ENCODE measurements at regions not wholly inside any gene's neighbourhood (a gene's known extent, or its start where the extent isn't known, plus 50 kb on each side); places are given as distances from the start of the nearest gene placed in this dataset.

DNA sequence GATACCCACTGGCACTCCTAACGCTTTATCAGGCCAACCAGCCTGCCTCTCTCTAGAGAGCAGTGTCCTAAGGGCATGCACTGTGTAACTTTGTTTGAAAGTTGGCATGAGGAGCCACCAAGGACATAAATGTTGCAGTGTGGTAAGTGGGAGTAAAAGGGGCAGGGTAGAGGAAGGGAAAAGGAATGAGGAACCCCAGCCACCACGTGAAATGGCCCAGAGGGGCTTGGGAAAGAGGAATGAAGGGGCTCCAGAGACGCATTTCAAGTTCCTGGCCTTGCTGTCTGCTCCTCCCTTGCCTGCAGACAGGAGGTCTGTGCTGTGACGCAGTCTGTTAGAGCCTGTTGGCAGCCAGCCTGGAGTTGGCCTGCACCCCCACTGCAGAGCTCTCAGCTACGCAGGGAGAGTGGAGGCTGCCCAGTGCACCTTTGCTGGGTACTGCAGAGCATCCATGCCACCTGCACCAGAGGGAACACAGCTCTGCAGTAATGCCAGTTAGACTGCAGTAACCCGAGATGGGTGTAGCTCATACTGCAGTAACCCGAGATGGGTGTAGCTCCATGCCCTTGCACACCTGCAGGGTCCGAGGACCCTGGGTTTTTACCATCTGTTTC is 86.8 kb upstream of the SNAP25 start:
- 82% methylated on average over 7 of the region's 8 CpGs for WGBS (ENCODE audit: insufficient coverage)
- H3K9me3 Mint-ChIP-seq (ENCODE audit: insufficient read depth): no peaks in the 10 kb centered on the region

GRCh38 chr20:10132387-10132786 is 86.2 kb upstream of the SNAP25 start:
- peaks cover 9% of the 10 kb centered on the region for H3K27me3 Mint-ChIP-seq
- no peak overlapping the region for H3K27ac ChIP-seq (ENCODE audit: low read length in 2 of 2)
- POLR2A ChIA-PET: no interaction called here
- H3K4me1 ChIP-seq (ENCODE audit: control insufficient read depth in 2 of 2, insufficient read depth in 2 of 2, low read length in 2 of 2): no peaks in the 10 kb centered on the region
- DNase-seq: no peak
- no peak for ATAC-seq (ENCODE audit: low read depth)
- H3K9me3 ChIP-seq (ENCODE audit: control extremely low read depth in 1 of 3, control insufficient read depth in 2 of 3, insufficient read depth in 1 of 3, low read length in 2 of 3): peaks cover 0 to 3% (median 0%) of the 10 kb centered on the region in 3 donors
- CTCF ChIA-PET: no interaction called here
- no peak overlapping the region for H3K4me2 ChIP-seq (replicated peaks; ENCODE audit: low read depth, low read length, poor library complexity, severe bottlenecking)
- TF ChIP-seq EZH2 (IDR thresholded peaks at IDR 0.05; ENCODE audit: borderline replicate concordance, insufficient read depth, low read depth, low read length, poor library complexity, severe bottlenecking): no peak
- TF ChIP-seq, protein P1, sequence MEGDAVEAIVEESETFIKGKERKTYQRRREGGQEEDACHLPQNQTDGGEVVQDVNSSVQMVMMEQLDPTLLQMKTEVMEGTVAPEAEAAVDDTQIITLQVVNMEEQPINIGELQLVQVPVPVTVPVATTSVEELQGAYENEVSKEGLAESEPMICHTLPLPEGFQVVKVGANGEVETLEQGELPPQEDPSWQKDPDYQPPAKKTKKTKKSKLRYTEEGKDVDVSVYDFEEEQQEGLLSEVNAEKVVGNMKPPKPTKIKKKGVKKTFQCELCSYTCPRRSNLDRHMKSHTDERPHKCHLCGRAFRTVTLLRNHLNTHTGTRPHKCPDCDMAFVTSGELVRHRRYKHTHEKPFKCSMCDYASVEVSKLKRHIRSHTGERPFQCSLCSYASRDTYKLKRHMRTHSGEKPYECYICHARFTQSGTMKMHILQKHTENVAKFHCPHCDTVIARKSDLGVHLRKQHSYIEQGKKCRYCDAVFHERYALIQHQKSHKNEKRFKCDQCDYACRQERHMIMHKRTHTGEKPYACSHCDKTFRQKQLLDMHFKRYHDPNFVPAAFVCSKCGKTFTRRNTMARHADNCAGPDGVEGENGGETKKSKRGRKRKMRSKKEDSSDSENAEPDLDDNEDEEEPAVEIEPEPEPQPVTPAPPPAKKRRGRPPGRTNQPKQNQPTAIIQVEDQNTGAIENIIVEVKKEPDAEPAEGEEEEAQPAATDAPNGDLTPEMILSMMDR (IDR thresholded peaks at IDR 0.05): no peak
- no peaks in the 10 kb centered on the region for H3K9me3 Mint-ChIP-seq (ENCODE audit: insufficient read depth)
- no peak overlapping the region for H2AFZ ChIP-seq (ENCODE audit: insufficient read depth, low read depth, low read length, poor library complexity, severe bottlenecking)
- H3K27ac Mint-ChIP-seq: no peak overlapping the region
- H3K4me3 ChIP-seq (ENCODE audit: control extremely low read depth in 1 of 5, extremely low read depth in 1 of 5, insufficient read depth in 1 of 5, low read depth in 2 of 5, low read length in 4 of 5): no peak overlapping the region
- H3K27me3 ChIP-seq (replicated peaks in 1 of 4; ENCODE audit: control extremely low read depth in 1 of 4, control insufficient read depth in 3 of 4, insufficient read depth in 4 of 4, low read length in 3 of 4): peaks cover 0 to 7% (median 0%) of the 10 kb centered on the region in 4 experiments
- H4K20me1 ChIP-seq (ENCODE audit: control insufficient read depth, insufficient read depth, low read length, poor library complexity, severe bottlenecking): no peaks in the 10 kb centered on the region
- H3K9ac ChIP-seq (ENCODE audit: low read length): no peak overlapping the region
- no peaks in the 10 kb centered on the region for H3K36me3 ChIP-seq (replicated peaks in 1 of 2; ENCODE audit: control extremely low read depth in 1 of 2, control insufficient read depth in 1 of 2, extremely low read depth in 1 of 2, insufficient read depth in 2 of 2, low read length in 1 of 2)
- intact Hi-C loops (cut with micrococcal nuclease): no loop called here
- H3K79me2 ChIP-seq (ENCODE audit: control insufficient read depth, insufficient read depth, low read length): no peaks in the 10 kb centered on the region
- whole genome bisulfite sequencing (ENCODE audit: insufficient coverage): 97% methylated on average over 5 of the region's 7 CpGs
- H3K4me1 Mint-ChIP-seq: no peaks in the 10 kb centered on the region
- no peak overlapping the region for H3K4me3 Mint-ChIP-seq

More for the DNA sequence above, 86.8 kb upstream of the SNAP25 start:
- intact Hi-C loops (cut with micrococcal nuclease): no loop called here
- no peak for DNase-seq
- peaks cover 0 to 3% (median 0%) of the 10 kb centered on the region in 3 donors for H3K9me3 ChIP-seq (ENCODE audit: control extremely low read depth in 1 of 3, control insufficient read depth in 2 of 3, insufficient read depth in 1 of 3, low read length in 2 of 3)
- no peaks in the 10 kb centered on the region for H3K79me2 ChIP-seq (ENCODE audit: control insufficient read depth, insufficient read depth, low read length)
- H3K4me1 ChIP-seq (ENCODE audit: control insufficient read depth in 2 of 2, insufficient read depth in 2 of 2, low read length in 2 of 2): no peaks in the 10 kb centered on the region
- no peak overlapping the region for H3K27ac ChIP-seq (ENCODE audit: low read length in 2 of 2)
- H3K4me3 Mint-ChIP-seq: no peak overlapping the region
- TF ChIP-seq, protein P1 (IDR thresholded peaks at IDR 0.05): no peak
- no peak for TF ChIP-seq EZH2 (IDR thresholded peaks at IDR 0.05; ENCODE audit: borderline replicate concordance, insufficient read depth, low read depth, low read length, poor library complexity, severe bottlenecking)
- CTCF ChIA-PET: no interaction called here
- H3K27me3 ChIP-seq (replicated peaks in 1 of 4; ENCODE audit: control extremely low read depth in 1 of 4, control insufficient read depth in 3 of 4, insufficient read depth in 4 of 4, low read length in 3 of 4): peaks cover 0 to 7% (median 0%) of the 10 kb centered on the region in 4 experiments
- peaks cover 7% of the 10 kb centered on the region for H3K27me3 Mint-ChIP-seq
- H3K4me2 ChIP-seq (replicated peaks; ENCODE audit: low read depth, low read length, poor library complexity, severe bottlenecking): no peak overlapping the region
- no peak overlapping the region for H3K4me3 ChIP-seq (ENCODE audit: control extremely low read depth in 1 of 5, extremely low read depth in 1 of 5, insufficient read depth in 1 of 5, low read depth in 2 of 5, low read length in 4 of 5)
- no peaks in the 10 kb centered on the region for H3K36me3 ChIP-seq (replicated peaks in 1 of 2; ENCODE audit: control extremely low read depth in 1 of 2, control insufficient read depth in 1 of 2, extremely low read depth in 1 of 2, insufficient read depth in 2 of 2, low read length in 1 of 2)
- no peak for ATAC-seq (ENCODE audit: low read depth)
- H4K20me1 ChIP-seq (ENCODE audit: control insufficient read depth, insufficient read depth, low read length, poor library complexity, severe bottlenecking): no peaks in the 10 kb centered on the region
- no peak overlapping the region for H3K27ac Mint-ChIP-seq
- no peak overlapping the region for H3K9ac ChIP-seq (ENCODE audit: low read length)
- no peaks in the 10 kb centered on the region for H3K4me1 Mint-ChIP-seq
- H2AFZ ChIP-seq (ENCODE audit: insufficient read depth, low read depth, low read length, poor library complexity, severe bottlenecking): no peak overlapping the region
- POLR2A ChIA-PET: no interaction called here
